Activated T-cell treated with anti-CD3 and anti-CD28 coated beads, Interleukin-2, amount 50 U/mL, for 48 hours (primary cell): ENCODE measurements at regions not wholly inside any gene's neighbourhood (a gene's known extent, or its start where the extent isn't known, plus 50 kb on each side); places are given as distances from the start of the nearest gene placed in this dataset.

Experiments used
- DNase-seq, 2 experiments: peaks; one replicate each; pipeline ENCODE4 v3.0.0-alpha.2; 2020

DNA sequence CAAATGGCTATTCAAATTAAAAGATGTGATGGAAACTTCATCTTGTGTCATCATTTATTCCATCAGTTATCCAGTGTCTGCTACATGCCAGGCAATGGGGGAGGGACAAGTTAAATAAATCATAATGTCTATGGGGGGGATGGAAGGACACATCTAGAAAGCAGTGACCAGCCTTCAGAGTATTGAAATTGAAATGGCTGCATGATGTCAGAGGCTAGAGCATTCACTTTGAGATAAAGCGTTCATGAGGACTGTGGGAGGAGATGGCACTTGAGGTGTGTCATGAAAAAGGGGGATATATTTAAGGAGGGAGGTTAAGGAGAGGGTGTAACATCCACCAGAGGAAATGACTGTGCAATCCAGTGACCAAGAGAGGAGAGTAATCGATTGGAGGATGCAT, 50.6 kb downstream of the SLIT2 start:
- DNase-seq = no peak

DNA sequence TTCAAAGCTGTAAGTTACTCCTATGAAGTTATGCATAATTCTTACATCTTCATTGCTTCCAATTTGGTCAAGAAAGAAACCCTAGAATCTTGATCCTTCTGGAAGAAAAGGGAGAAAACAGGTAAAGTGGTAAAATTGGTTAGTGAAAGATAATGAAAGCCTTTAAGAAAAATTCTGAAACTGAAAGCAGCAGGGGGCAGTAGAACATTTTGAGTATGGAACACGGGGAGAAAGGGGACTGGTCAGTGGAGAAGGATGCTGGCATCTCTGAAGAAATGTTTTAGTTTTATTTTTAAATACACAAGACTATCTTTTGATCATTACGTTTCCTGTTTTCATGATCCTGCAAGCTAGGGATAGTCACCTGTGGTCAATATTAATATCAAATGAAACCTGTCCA, 54.3 kb downstream of the SLIT2 start:
- DNase-seq = no peak

DNA sequence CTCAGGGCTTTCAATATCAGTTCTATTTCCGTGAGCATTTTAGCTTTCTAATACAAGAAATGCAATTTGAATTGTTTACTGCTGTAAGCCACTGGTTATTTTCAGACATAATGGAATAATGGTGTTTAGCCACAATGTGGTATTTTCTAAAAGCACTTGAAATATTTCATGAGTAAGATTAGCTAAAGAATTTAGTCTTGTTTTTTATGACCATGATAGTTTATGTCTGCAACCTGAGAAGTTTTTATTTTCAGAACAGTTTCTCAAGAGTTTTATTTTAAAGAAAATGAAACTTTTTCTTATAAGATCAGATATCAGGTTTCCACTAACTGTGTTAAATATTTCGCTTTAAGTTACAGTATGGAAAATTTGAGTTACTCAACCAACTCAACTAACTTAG, 60.2 kb downstream of the SLIT2 start:
- DNase-seq = no peak

DNA sequence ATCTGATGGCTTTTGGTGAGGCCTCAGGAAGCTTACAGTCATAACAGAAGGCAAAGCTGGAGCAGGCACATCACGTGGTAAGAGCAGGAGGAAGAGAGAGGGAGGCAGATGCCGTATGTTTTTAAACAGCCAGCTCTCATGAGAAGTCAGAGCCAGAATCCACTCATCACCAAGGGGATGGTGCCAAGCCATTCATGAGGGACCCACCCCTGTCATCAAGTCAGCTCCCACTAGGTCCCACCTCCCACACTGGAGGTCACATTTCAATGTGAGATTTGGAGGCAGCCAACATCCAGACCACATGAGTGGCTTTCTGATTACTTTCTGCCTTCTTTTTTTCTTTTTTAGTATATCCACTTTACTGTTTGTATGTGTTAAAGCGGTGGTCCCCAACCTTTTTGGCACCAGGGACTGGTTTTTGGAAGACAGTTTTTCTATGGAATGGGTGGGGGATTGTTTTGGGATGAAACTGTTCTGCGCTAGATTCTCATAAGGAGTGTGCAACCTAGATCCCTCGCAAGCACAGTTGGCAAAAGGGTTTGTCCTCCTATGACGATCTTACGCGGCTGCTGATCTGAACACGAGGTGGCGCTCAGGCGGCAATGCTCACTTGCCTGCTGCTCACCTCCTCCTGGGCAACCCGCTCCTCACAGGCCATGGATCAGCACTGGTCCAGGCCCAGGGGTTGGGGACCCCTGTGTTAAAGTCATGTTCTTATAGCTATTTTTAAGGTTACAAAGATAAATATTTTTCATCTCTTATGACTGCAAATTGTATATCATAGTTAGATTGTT, 61.7 kb downstream of the SLIT2 start:
- peak in 1 of 2 experiments; percentile 25 for DNase-seq

DNA sequence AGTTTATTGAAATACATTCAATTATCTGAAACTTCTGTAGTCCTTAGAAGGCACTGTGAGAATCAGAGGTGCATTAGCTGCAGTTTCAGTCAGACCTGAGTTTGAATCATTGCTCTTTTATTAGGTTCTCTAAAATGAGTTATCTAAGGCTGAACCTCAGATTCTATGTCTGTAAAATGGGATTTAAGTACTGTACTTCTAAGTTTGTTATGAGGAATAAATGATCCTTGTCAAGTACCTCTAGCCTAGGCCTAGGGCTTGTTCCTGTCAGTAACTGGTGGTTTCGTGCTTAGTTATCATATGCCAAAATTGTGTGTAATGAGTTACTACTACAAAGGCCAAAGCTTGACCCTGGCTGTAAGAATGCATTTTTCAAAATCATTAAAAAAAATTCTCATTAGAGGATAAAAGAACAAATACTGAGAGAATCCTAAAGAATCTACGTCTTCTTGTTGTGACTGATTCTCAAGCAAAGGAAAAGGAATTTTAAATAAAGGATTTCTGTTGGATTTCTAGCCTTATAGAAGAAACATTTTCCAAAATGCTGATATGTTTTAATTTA, 65.8 kb downstream of the SLIT2 start:
- no peak for DNase-seq

DNA sequence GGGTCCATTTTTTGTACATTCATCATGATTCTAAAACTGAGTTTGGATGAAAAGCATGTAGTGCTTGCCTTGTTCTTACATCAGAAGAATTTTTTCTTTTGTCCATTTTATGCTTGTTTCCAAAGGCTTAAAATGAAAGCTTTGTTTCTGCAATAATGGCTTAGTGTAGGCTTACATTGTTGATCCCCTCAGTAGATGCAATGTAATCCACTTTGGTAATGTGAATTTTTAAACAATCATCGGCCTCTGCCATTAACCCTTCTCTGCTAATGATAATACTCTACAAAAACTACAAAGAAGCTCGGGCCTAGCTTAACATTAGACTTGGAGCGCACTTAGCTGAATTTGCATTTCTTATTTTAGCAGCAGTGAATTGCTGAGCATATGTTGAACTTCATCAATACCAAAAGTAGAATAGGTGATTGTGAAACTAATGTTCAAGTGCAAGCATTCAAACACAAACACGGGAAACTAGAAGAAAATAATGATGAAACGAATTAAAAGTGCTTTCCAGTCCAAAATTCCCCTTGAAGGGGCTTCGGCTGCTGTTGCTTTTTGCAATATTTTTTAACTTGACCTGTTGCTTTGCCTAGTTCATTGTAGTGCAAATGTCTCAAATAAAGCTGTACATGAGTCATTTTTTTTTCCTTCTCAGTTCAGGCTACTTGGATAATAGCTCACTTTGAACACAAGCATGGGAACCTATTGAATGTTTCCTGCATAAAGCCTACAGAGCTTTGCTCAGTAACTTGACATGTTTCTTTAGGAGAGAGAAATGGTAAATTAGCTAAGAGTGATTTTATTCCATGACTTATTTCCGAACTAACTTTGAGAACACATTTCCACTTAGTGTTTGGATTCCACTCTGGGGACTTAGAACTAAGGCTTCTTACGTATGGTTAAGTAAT, 66.5 kb downstream of the SLIT2 start:
- no peak for DNase-seq

DNA sequence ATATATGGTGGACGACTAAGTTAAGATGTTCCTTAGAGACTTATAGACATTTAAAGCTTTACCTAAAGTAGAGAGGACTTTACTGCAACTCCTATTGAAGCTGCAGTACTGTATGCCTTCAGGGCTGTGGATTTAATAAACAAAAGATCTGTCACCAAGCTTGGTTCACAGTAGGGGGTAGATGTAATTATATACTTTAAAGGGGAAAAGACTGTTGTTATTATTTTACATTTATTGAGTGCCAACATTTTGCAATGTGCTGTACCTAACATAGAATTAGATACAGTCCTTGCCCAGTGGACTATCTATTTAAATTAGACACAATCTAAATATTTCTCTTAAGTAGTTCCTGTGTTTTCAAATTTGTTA, 67.2 kb downstream of the SLIT2 start:
- DNase-seq = no peak

DNA sequence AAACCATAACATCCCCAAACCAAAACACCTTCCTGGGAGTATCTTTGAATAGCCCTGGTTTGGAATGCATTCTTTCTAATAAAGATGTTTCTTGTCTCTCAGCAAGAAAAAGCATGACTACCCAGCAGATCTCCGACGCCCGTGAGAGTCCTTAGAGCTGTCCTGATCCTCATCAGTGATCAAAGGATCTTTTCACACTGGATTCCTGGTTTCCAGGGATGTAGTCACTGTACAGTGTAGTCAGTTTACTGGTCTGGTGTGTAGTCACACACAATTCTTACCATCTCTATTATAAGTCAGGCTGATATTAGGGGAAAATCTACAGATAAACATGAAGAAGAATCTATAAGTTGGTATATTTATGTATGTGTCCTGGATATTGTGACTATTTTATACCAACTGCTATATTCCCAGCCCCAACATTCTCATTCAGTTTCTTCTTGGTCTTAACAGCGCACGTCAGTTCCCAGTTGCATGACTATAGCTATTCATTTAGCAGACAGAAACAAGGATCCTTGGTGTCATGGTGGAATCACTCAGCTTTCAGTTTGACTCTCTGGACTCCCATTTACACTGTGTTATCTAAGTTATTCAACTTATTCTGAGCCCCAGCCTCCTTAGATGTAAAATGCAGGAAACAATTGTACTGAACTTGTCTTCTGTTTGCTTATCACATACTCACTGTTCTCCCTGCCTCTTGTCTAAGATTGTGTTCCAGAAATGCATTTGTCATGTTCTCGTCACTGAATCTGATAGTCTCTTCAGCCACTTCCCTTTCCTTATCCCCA, 68.3 kb downstream of the SLIT2 start:
- no peak for DNase-seq

DNA sequence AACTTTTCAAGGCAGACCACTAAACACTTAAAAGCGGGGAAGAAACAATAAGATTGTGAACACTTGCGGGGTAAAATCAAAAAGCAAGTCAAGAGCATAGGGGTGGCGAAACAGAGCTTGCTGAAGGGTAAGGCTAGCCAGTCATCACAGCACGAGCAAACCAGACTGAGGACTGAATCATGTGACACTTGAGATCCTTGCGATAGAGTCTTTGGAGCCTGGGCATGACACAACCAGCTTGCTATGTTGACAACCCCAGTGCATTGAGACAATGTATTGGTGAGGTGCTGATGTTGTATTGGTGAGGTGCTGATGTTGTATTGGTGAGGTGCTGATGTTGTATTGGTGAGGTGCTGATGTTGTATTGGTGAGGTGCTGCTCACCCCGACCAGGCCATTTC, 72.3 kb downstream of the SLIT2 start:
- DNase-seq = no peak

DNA sequence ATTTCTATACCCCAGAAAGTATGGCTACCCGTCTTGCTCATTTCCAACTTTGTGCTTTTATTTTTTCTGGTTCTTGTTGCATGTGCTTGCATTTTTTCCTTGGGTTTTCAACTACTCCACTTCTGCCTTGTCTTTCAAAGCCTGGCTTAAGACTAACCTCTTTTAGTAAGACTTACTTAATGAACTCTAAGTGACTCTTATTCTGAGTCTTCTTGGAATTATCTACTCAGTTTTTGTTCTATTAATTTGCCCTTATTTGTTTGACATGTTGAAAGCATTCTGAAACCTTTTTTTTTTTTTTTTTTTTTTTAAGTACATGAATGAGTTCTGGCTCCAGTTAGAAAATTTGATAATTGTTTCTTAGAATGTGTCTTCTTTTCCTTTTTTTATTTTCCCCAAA, 74.8 kb downstream of the SLIT2 start:
- no peak for DNase-seq

DNA sequence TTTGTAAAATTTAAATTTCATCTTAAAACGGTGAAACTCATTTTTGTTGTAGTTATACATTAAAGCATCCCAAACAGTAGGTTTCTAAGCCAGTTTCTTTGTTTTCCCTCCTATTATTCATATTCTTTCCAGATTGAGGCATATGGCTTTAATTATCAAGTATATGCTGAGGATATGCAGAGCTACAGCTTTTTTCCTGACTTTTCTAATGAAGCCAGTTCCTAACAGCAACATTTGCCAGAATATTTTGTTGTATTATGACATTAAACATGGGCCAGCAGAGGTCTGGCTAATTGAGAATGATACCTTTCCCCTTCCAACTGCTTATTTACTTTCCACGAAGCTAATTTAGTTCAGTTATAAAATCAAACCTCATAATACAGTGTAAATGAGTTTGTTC, 75.3 kb downstream of the SLIT2 start:
- DNase-seq = no peak

DNA sequence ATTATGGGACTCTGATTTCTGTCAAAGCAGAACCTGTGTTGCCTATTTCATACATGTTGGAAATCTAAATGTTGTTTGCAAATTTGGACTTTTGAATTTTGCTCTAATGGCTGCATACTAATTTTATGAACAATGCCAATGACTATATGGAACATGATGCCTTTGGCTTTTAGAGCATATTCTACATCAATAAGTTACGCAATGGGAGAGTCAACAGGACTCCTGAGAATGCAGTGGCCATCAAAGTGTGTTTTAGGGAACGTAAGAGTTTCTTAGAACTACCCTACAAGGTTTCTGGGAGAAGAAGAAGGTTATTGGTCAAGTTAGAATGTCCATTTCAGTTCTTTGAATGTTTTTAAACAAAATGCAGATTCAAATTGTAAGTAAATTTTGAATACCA, 76.1 kb downstream of the SLIT2 start:
- no peak for DNase-seq

DNA sequence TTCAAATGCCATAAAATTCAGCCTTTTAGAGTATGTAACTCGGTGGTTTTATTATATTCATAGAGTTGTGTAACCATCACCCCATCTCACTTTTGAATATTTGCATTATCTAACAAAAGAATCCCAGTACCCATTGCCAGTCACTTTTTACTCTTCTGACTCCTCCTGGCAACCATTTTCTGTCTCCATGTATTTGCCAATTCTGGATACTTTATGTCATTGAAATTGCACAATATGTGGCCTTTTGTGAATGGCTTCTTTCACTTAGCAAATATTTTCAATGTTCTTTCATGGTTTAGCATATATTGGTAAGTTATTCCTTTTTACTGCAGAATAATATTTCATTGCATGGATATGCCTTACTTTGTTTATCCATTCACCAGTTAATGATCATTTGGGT, 79.9 kb downstream of the SLIT2 start:
- no peak for DNase-seq

DNA sequence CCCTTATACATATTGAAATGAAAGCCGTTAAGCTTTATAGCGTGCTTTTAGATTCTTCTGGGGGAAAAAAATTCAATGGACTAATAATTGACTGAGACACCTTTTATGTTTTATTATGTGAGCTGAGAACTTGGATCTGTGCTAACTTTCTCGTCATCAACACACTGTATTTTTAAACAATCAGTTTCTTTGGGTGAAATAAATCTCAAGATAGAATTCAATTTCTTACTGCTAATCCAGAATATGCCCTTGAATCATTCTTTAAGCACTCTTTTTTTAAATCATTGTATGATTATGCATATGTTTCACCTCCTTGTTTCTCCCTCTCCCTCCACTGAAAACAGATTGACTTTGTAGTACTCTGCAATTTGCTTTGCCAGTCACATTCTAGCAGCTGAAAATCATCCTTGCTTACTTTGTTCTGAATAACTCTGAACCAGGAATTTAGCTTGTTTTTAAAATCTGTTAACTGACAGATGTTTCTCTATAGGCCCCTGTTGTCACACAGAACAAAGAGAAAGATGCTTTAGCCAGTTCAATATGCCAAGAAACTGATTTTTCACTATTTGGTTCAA, 81.5 kb downstream of the SLIT2 start:
- no peak for DNase-seq

DNA sequence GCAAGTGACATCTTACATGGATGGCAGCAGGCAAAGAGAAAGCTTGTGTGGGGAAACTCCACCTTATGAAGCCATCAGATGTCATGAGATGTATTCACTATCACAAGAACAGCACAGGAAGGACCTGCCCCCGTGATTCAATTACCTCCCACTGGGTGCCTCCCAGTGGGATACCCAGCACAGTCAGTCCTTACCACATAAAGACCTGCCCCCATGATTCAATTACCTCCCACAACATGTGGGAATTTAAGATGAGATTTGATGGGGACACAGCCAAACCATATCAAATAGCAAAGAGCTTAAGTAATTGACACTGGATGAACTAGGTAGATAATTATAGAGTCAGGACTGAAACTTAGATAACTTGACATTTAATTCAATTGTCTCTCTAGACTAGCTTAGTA, 85.6 kb downstream of the SLIT2 start:
- DNase-seq = no peak

DNA sequence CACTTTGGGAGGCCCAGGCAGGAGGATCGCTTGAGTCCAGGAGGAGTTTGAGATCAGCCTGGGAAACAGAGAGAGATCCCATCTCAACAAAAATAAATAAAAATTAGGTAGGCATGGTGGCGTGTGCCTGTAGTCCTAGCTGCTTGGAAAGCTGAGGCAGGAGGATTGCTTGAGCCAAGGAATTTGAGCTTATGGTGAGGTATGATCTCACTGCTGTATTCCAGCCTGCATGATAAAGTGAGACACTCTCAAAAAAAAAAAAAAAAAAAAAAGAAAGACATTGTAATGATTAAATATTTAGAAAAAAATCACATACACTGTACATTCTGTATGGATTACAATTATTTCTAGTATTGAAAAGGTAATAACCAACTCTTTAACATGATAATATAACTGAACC, 87.1 kb downstream of the SLIT2 start:
- no peak for DNase-seq

DNA sequence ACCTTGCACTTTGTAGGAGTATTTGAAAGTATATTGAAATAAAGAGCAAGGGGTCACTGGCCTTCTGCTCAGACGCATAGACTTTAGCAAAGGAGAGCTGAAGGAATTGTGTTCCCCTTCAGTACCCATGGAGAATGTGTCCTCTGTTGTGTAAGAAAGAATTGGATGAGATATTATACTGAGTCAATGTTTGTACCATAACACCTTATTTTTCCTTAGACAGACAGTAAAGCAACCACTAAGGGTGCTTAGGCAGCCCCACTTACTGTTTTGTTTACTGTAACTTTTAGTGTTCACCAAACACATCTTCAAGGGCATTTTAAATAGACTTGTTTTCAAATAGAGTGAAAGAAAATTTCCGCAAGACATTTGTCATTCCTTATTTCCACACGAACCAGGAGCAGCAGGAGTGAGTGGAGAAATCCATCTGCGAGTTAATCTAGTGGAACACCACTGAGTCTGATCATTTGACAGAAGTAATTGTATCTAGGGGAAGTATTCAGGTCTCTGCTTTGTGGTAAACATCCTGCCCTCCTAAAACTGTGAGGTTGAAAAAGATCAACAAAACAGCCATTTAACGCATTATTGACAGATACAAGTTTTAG, 89.5 kb downstream of the SLIT2 start:
- DNase-seq = no peak

DNA sequence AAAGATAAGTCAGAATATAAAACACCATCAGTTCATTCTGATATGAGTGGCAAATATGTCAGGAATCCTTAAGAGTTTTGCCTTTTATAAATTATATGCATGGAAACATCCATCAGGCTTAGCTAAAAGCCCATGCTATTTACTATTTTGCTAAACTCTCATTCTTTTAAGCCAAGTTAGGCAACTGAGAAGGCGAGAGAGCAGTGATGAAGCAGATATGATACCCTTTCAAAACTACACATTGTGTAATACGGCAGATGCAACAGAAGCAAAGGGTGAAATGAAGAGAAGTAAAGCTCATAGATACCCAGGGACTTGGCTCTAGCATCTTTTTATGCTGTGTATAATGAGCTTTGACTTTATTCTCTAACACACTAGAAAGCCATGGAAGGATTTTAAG, 95.8 kb downstream of the SLIT2 start:
- DNase-seq = no peak

DNA sequence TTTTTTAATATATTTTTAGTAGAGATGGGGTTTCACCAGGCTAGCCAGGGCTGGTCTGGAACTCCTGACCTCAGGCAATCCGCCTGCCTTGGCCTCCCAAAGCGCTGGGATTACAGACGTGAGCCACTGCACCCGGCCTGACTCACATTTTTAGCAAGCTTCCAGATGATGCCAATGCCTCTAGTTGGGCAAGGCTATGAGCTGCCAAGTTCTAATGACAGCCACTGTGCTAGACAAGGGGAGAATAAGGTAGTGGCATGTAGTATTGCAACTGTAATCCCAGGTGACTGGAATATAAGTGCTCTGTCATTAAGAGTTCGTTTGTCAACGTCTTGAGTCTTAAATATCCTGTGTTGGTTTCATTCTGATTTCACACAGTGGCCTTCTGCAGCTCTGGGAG, 96.7 kb downstream of the SLIT2 start:
- no peak for DNase-seq

DNA sequence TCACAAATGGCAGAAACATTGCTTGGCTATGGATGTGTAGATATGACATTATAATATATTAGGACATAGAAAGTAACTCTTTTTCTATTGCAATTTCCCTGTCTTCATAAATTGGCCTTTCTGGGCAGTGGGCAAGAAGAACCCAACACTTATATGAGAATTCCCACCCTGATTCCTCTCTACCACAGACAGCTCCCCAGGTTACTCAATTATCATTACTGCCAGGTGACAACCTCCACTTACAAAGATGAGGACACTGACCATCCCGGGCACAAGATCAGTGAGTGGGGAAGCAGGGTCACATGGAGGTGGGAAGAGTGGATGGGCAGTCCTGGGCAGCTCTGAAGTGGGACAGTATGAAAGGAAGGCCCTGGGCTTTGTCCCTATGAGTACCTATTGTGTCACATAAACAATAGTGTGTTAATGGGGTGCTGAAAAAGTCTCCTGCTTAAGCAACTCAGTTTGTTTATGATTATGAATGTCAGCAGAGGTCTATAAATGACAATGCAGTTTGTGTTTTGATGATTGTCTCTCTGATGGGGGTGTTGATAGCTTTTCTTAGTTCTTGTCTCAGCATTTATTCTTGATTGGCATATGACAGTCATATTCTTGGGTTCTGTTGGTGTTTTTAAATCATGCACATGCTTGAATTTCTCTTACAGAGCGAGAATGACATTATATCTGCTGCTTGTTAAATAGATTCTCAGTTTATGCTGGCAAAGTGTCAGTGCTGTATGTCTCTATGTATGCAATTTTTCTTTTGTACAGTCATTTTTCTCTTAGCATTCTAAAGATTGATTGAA, 99.9 kb downstream of the SLIT2 start:
- DNase-seq = no peak

DNA sequence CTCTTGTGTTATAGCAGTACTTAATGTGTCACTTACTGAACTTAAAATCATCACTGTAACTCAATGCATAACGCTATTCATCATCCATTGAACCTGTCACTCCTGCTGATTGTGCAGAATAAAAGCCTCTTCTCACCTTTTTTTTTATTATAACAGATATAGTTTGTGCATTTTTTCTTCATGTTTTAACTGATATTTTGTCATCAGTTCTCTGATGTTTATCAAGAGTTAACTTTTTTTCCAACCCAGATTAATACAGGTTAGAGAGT, 100.4 kb downstream of the SLIT2 start:
- no peak for DNase-seq

DNA sequence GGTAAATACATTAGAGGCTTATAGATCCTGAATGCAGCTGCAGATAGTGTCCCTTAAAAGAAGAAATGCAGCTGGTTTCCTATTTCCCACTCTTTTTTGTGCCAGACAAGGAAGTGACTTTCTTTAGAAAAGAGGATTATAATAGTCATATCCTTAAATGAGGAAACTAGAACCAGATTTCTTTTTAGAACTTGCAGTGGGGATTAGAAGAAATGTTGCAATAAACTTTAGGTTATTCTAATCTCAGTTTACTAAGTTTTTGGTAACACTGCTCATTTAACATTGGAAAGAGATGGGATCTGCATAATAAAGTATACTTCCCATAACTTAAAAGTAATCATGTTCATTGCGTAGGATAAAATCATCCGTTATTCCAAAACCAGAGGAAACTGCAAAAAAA, 101.9 kb downstream of the SLIT2 start:
- no peak for DNase-seq
